ENCODE measurements at regions not wholly inside any gene's neighbourhood (a gene's known extent, or its start where the extent isn't known, plus 50 kb on each side); places are given as distances from the start of the nearest gene placed in this dataset.

GRCh38 chr4:151876381-151876988 is 115.7 kb upstream of the GATB start:
- H3K27ac ChIP-seq (ENCODE audit: low read length in 2 of 2) = no peak overlapping the region
- Mint-ChIP-seq H3K9me3 (ENCODE audit: insufficient read depth) (no peaks in the 10 kb centered on the region), H3K4me1 (no peaks in the 10 kb centered on the region), H3K27ac (no peak overlapping the region), H3K27me3 (no peaks in the 10 kb centered on the region), H3K4me3 (no peak overlapping the region)
- no peak overlapping the region for H3K4me2 ChIP-seq (replicated peaks; ENCODE audit: low read depth, low read length, poor library complexity, severe bottlenecking)
- no peaks in the 10 kb centered on the region for H3K36me3 ChIP-seq (replicated peaks in 1 of 2; ENCODE audit: control extremely low read depth in 1 of 2, control insufficient read depth in 1 of 2, extremely low read depth in 1 of 2, insufficient read depth in 2 of 2, low read length in 1 of 2)
- H3K27me3 ChIP-seq (replicated peaks in 1 of 4; ENCODE audit: control extremely low read depth in 1 of 4, control insufficient read depth in 3 of 4, insufficient read depth in 4 of 4, low read length in 3 of 4) = no peaks in the 10 kb centered on the region
- H4K20me1 ChIP-seq (ENCODE audit: control insufficient read depth, insufficient read depth, low read length, poor library complexity, severe bottlenecking) = no peaks in the 10 kb centered on the region
- no peak overlapping the region for H2AFZ ChIP-seq (ENCODE audit: insufficient read depth, low read depth, low read length, poor library complexity, severe bottlenecking)
- ChIA-PET CTCF (no interaction called here), POLR2A (no interaction called here)
- DNase-seq (no peak), ATAC-seq (ENCODE audit: low read depth) (no peak)
- no peak overlapping the region for H3K9ac ChIP-seq (ENCODE audit: low read length)
- 88% methylated on average over 3 of the region's 3 CpGs for WGBS (ENCODE audit: insufficient coverage)
- H3K9me3 ChIP-seq (ENCODE audit: control extremely low read depth in 1 of 3, control insufficient read depth in 2 of 3, insufficient read depth in 1 of 3, low read length in 2 of 3) = no peaks in the 10 kb centered on the region
- no peaks in the 10 kb centered on the region for H3K4me1 ChIP-seq (ENCODE audit: control insufficient read depth in 2 of 2, insufficient read depth in 2 of 2, low read length in 2 of 2)
- no peak overlapping the region for H3K4me3 ChIP-seq (ENCODE audit: control extremely low read depth in 1 of 5, extremely low read depth in 1 of 5, insufficient read depth in 1 of 5, low read depth in 2 of 5, low read length in 4 of 5)
- TF ChIP-seq CTCF (IDR thresholded peaks at IDR 0.05) (no peak), EZH2 (IDR thresholded peaks at IDR 0.05; ENCODE audit: borderline replicate concordance, insufficient read depth, low read depth, low read length, poor library complexity, severe bottlenecking) (no peak)
- no peaks in the 10 kb centered on the region for H3K79me2 ChIP-seq (ENCODE audit: control insufficient read depth, insufficient read depth, low read length)
- intact Hi-C loops (cut with micrococcal nuclease) = no loop called here

- Mint-ChIP-seq H3K4me3 (no peak overlapping the region), H3K27me3 (no peaks in the 10 kb centered on the region), H3K9me3 (ENCODE audit: insufficient read depth) (no peaks in the 10 kb centered on the region), H3K4me1 (no peaks in the 10 kb centered on the region), H3K27ac (no peak overlapping the region)
- Histone ChIP-seq H3K4me2 (replicated peaks; ENCODE audit: low read depth, low read length, poor library complexity, severe bottlenecking) (no peak overlapping the region), H2AFZ (ENCODE audit: insufficient read depth, low read depth, low read length, poor library complexity, severe bottlenecking) (no peak overlapping the region), H3K79me2 (ENCODE audit: control insufficient read depth, insufficient read depth, low read length) (no peaks in the 10 kb centered on the region), H3K9ac (ENCODE audit: low read length) (no peak overlapping the region), H3K4me1 (ENCODE audit: control insufficient read depth in 2 of 2, insufficient read depth in 2 of 2, low read length in 2 of 2) (no peaks in the 10 kb centered on the region), H4K20me1 (ENCODE audit: control insufficient read depth, insufficient read depth, low read length, poor library complexity, severe bottlenecking) (no peaks in the 10 kb centered on the region), H3K36me3 (replicated peaks in 1 of 2; ENCODE audit: control extremely low read depth in 1 of 2, control insufficient read depth in 1 of 2, extremely low read depth in 1 of 2, insufficient read depth in 2 of 2, low read length in 1 of 2) (no peaks in the 10 kb centered on the region), H3K4me3 (ENCODE audit: control extremely low read depth in 1 of 5, extremely low read depth in 1 of 5, insufficient read depth in 1 of 5, low read depth in 2 of 5, low read length in 4 of 5) (no peak overlapping the region), H3K27me3 (replicated peaks in 1 of 4; ENCODE audit: control extremely low read depth in 1 of 4, control insufficient read depth in 3 of 4, insufficient read depth in 4 of 4, low read length in 3 of 4) (no peaks in the 10 kb centered on the region), H3K27ac (ENCODE audit: low read length in 2 of 2) (no peak overlapping the region), H3K9me3 (ENCODE audit: control extremely low read depth in 1 of 3, control insufficient read depth in 2 of 3, insufficient read depth in 1 of 3, low read length in 2 of 3) (no peaks in the 10 kb centered on the region)
- POLR2A ChIA-PET = no interaction called here
- ATAC-seq (ENCODE audit: low read depth) = no peak
- 90% methylated on average over 2 of the region's 3 CpGs for WGBS (ENCODE audit: insufficient coverage)
- intact Hi-C loops (cut with micrococcal nuclease) = no loop called here
- CTCF ChIA-PET = no interaction called here
- DNase-seq = no peak
- TF ChIP-seq CTCF (IDR thresholded peaks at IDR 0.05) (no peak), EZH2 (IDR thresholded peaks at IDR 0.05; ENCODE audit: borderline replicate concordance, insufficient read depth, low read depth, low read length, poor library complexity, severe bottlenecking) (no peak)
These were observed 113.5 kb upstream of the GATB start for GRCh38 chr4:151874328-151874727.

All from B cell (primary cell).